Transverse colon (tissue), 4 donors: ENCODE measurements at regions not wholly inside any gene's neighbourhood (a gene's known extent, or its start where the extent isn't known, plus 50 kb on each side); places are given as distances from the start of the nearest gene placed in this dataset.

Source experiments
- EP300 ChIP-seq: sonication (generic); formaldehyde crosslinking; IDR thresholded peaks from one replicate; pipeline ENCODE4 v1.6.1; 2017; ENCODE audit warnings: antibody characterized with exemption, low read depth
- POLR2AphosphoS5 ChIP-seq, 3 donors: sonication (generic); formaldehyde crosslinking; IDR thresholded peaks; one replicate each; pipeline ENCODE4 v1.6.1; 2016; ENCODE audit warnings: antibody characterized with exemption in 3 of 3
- TF ChIP-seq, protein P1 (sequence below), 5 experiments: fragments of 200-600 bp in 3 of 5; fragments of 450-650 bp in 2 of 5; sonication (generic) in 3 of 5; IDR thresholded peaks; 1 replicate in 2 of 5; 2 replicates in 3 of 5; pipeline ENCODE4 v1.5.1; 2016 to 2017; ENCODE audit warnings: antibody characterized with exemption in 5 of 5, inconsistent platforms in 3 of 5, mild to moderate bottlenecking in 2 of 5, moderate library complexity in 1 of 5

DNA sequence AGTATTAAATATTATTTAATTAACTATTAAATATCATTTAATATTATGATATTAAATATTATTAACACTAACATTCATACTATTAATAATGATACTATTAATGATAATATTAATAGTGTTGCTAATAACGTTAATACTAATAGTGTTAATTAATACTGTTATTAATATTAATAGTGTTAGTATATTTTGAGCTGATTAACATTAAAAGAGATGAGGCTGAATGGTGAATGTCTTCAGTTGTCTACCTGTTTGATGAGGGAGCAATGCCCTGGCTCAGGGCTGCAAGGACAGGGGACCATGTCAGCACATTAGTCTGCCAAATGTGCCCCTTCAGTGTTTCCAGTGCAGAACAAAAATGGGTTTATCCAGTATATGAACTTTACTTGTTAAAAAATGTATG, 96.6 kb upstream of the PLEKHG1 start:
- TF ChIP-seq POLR2AphosphoS5 (IDR thresholded peaks at IDR 0.05) (no peak), EP300 (no peak)
- TF ChIP-seq, protein P1, sequence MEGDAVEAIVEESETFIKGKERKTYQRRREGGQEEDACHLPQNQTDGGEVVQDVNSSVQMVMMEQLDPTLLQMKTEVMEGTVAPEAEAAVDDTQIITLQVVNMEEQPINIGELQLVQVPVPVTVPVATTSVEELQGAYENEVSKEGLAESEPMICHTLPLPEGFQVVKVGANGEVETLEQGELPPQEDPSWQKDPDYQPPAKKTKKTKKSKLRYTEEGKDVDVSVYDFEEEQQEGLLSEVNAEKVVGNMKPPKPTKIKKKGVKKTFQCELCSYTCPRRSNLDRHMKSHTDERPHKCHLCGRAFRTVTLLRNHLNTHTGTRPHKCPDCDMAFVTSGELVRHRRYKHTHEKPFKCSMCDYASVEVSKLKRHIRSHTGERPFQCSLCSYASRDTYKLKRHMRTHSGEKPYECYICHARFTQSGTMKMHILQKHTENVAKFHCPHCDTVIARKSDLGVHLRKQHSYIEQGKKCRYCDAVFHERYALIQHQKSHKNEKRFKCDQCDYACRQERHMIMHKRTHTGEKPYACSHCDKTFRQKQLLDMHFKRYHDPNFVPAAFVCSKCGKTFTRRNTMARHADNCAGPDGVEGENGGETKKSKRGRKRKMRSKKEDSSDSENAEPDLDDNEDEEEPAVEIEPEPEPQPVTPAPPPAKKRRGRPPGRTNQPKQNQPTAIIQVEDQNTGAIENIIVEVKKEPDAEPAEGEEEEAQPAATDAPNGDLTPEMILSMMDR (IDR thresholded peaks at IDR 0.05) = no peak
